Thyroid gland (tissue), 4 donors: ENCODE measurements at regions not wholly inside any gene's neighbourhood (a gene's known extent, or its start where the extent isn't known, plus 50 kb on each side); places are given as distances from the start of the nearest gene placed in this dataset.
"Not testable (repeated sequence)": the region's sequence is repeated elsewhere in the genome, so short reads cannot be mapped to it uniquely, and the experiment has no call there.

Experiments
- CTCF ChIP-seq, 6 experiments: fragments of 200-600 bp in 3 of 6; fragments of 450-650 bp in 3 of 6; sonication (generic) in 3 of 6; IDR thresholded peaks; one replicate each; pipeline ENCODE4 v1.5.1; 2016 to 2019; ENCODE audit warnings: antibody characterized with exemption in 6 of 6, mild to moderate bottlenecking in 2 of 6, inconsistent platforms in 1 of 6, moderate library complexity in 1 of 6
- POLR2A ChIP-seq, 2 donors: fragments of 450-650 bp; IDR thresholded peaks; one replicate each; pipeline ENCODE4 v1.6.1; 2017; ENCODE audit warnings: antibody characterized with exemption in 2 of 2, mild to moderate bottlenecking in 2 of 2, moderate library complexity in 1 of 2

DNA sequence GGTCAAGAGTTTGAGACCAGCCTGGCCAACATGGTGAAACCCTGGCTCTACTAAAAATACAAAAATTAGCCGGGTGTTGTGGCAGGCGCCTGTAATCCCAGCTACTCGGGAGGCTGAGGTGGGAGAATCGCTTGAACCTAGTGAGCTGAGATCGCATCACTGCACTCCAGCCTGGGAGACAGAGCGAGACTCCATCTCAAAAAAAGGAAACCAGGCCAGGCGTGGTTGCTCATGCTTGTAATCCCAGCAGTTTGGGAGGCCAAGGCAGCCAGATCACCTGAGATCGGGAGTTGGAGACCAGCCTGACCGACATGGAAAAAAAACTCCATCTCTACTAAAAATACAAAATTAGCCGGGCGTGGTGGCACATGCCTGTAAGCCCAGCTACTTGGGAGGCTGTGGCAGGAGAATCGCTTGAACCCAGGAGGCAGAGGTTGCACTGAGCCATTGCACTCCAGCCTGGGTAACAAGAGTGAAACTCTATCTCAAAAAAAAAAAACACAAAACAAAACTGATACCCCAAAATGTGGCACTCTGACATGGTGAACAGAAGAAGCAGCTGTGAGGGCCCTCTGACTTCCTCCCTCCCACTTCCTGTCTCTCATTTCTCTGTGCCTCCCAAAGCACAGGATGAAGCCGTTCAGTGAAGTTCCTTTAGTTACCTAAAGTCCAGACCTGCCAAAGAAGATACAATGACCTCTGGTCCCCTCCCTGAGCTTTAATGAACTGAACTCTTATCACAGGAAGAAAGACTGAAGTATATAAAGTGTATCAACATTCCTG, 93.2 kb upstream of the GRIN2A start:
- not testable (repeated sequence) for TF ChIP-seq CTCF, POLR2A (IDR thresholded peaks at IDR 0.05)
